GM12878 (cell line): ENCODE measurements at regions not wholly inside any gene's neighbourhood (a gene's known extent, or its start where the extent isn't known, plus 50 kb on each side); places are given as distances from the start of the nearest gene placed in this dataset.

Experiments used
- ATAC-seq: fragments of 200-7000 bp; cut with Tn5 transposase; 3 replicates; pipeline ENCODE4 v1.9.1; 2020; ENCODE audit warnings: mild to moderate bottlenecking, moderate library complexity
- BruUV-seq: library from RNA; stranded (reverse); fragments of 400-500 nt; replicated peaks from 2 replicates; lab custom pipeline; 2021; lab: Mats Ljungman, UMichigan
- CTCF ChIA-PET: fragments of 300-600 bp; sonication (Branson Sonifier 250); formaldehyde crosslinking; extraction: SDS; loops from one replicate; lab custom pipeline; 2021; ENCODE audit warnings: inconsistent platforms; lab: Yijun Ruan, JAX
- POLR2A ChIA-PET: fragments of 350-600 bp; formaldehyde crosslinking; extraction: SDS; loops from one replicate; lab custom pipeline; 2021; ENCODE audit warnings: inconsistent platforms; lab: Charles Lee
- RAD21 ChIA-PET: fragments of 300-600 bp; sonication (Branson Sonifier 250); formaldehyde crosslinking; loops from one replicate; lab custom pipeline; 2023; ENCODE audit warnings: antibody characterized with exemption; ENCODE audit not compliant: unreplicated experiment; lab: Charles Lee
- SMC1A ChIA-PET: fragments of 300-600 bp; sonication (Branson Sonifier 250); formaldehyde crosslinking; loops from one replicate; lab custom pipeline; 2023; ENCODE audit not compliant: unreplicated experiment, uncharacterized antibody; lab: Charles Lee
- DNase-seq: peaks from one replicate; pipeline ENCODE4 v3.0.0-alpha.2; 2011; ENCODE audit warnings: low read depth, low spot score
- FAIRE-seq: peaks from 3 replicates; lab custom pipeline; 2011; peaks lifted over from hg19 to GRCh38; lab: Jason Lieb, UNC
- H2AFZ ChIP-seq: 2 replicates; pipeline ENCODE4 v1.6.0; 2011; ENCODE audit warnings: low read depth, low read length, control low read depth; ENCODE audit not compliant: control insufficient read depth
- H3K27ac ChIP-seq: 2 replicates; pipeline ENCODE4 v1.5.1; 2011; ENCODE audit warnings: control low read depth; ENCODE audit not compliant: control insufficient read depth, insufficient read depth
- H3K27me3 ChIP-seq, 2 experiments: replicated peaks in 1 of 2; 2 replicates each; pipeline versions ENCODE4 v1.6.0 to v1.6.1; 2011; ENCODE audit warnings: low read length in 1 of 2; ENCODE audit not compliant: control insufficient read depth in 2 of 2, insufficient read depth in 2 of 2
- H3K36me3 ChIP-seq, 2 experiments: 2 replicates each; pipeline ENCODE4 v1.5.1; 2011; ENCODE audit warnings: low read length in 1 of 2; ENCODE audit not compliant: control insufficient read depth in 2 of 2, insufficient read depth in 2 of 2
- H3K4me1 ChIP-seq: 2 replicates; pipeline ENCODE4 v1.6.1; 2011; ENCODE audit warnings: mild to moderate bottlenecking, low read length, moderate library complexity, mixed read lengths; ENCODE audit not compliant: control insufficient read depth, insufficient read depth
- H3K4me2 ChIP-seq: 2 replicates; pipeline ENCODE4 v1.6.0; 2011; ENCODE audit warnings: control low read depth; ENCODE audit not compliant: control insufficient read depth, insufficient read depth
- H3K4me3 ChIP-seq: fragments of 200-600 bp; sonication (generic); 2 replicates; pipeline ENCODE4 v1.5.1; 2016
- H3K79me2 ChIP-seq: 2 replicates; pipeline ENCODE4 v1.6.0; 2011; ENCODE audit warnings: low read length; ENCODE audit not compliant: control insufficient read depth, insufficient read depth
- H3K9ac ChIP-seq: 2 replicates; pipeline ENCODE4 v1.8.0; 2011; ENCODE audit warnings: low read length, control low read depth, mixed read lengths; ENCODE audit not compliant: control insufficient read depth, insufficient read depth
- H3K9me3 ChIP-seq: replicated peaks from 3 replicates; pipeline ENCODE4 v1.5.1; 2011; ENCODE audit warnings: mild to moderate bottlenecking, low read length; ENCODE audit not compliant: control insufficient read depth, insufficient read depth
- H4K20me1 ChIP-seq: 2 replicates; pipeline ENCODE4 v1.6.0; 2011; ENCODE audit not compliant: control insufficient read depth, insufficient read depth
- ATF7 ChIP-seq: fragments of 450-650 bp; IDR thresholded peaks from 2 replicates; pipeline ENCODE4 v1.6.1; 2016; ENCODE audit warnings: low read depth, mild to moderate bottlenecking
- CTCF ChIP-seq, 3 experiments: IDR thresholded peaks in 2 of 3; conservative IDR thresholded peaks in 1 of 3; 2 replicates each; pipeline ENCODE4 v1.5.1; 2011; ENCODE audit warnings: low read depth in 3 of 3, low read length in 3 of 3, mild to moderate bottlenecking in 3 of 3, control low read depth in 2 of 3, moderate library complexity in 2 of 3, inconsistent platforms in 1 of 3, mixed read lengths in 1 of 3; ENCODE audit not compliant: control insufficient read depth in 2 of 3, insufficient read depth in 1 of 3; ENCODE audit errors: extremely low read depth in 1 of 3
- HDGF ChIP-seq: fragments of 450-650 bp; IDR thresholded peaks from 2 replicates; pipeline ENCODE4 v1.6.1; 2016; ENCODE audit warnings: antibody characterized with exemption
- KDM1A ChIP-seq: fragments of 200-600 bp; sonication (generic); IDR thresholded peaks from 2 replicates; pipeline ENCODE4 v1.6.1; 2016; ENCODE audit warnings: borderline replicate concordance
- MAX ChIP-seq: IDR thresholded peaks from 2 replicates; pipeline ENCODE4 v1.6.1; 2012; ENCODE audit warnings: low read depth, low read length, improper control_type of control experiment
- MEF2B ChIP-seq: fragments of 450-650 bp; IDR thresholded peaks from 2 replicates; pipeline ENCODE4 v1.6.1; 2018; ENCODE audit warnings: mild to moderate bottlenecking, moderate library complexity; ENCODE audit not compliant: partially characterized antibody, poor library complexity, severe bottlenecking
- NR2C1 ChIP-seq: fragments of 450-650 bp; IDR thresholded peaks from 2 replicates; pipeline ENCODE4 v1.6.1; 2017; ENCODE audit warnings: antibody characterized with exemption, mild to moderate bottlenecking, moderate library complexity
- POLR2AphosphoS5 ChIP-seq: IDR thresholded peaks from 2 replicates; pipeline ENCODE4 v1.6.1; 2011; ENCODE audit warnings: mild to moderate bottlenecking, low read length, inconsistent platforms
- POU2F2 ChIP-seq: IDR thresholded peaks from 3 replicates; pipeline ENCODE4 v1.6.1; 2011; ENCODE audit warnings: low read depth, mild to moderate bottlenecking, low read length, borderline replicate concordance
- ZBTB4 ChIP-seq: fragments of 450-650 bp; formaldehyde crosslinking; IDR thresholded peaks from 2 replicates; pipeline ENCODE4 v1.4.0; 2022; ENCODE audit warnings: mild to moderate bottlenecking, moderate library complexity
- ZNF687 ChIP-seq: fragments of 450-650 bp; IDR thresholded peaks from 2 replicates; pipeline ENCODE4 v1.6.1; 2017; ENCODE audit warnings: mild to moderate bottlenecking, moderate library complexity
- whole genome bisulfite sequencing: methylation state at CpG from one replicate; pipeline ENCODE4 v1.1.6; 2016; ENCODE audit warnings: low lambda C conversion rate; ENCODE audit not compliant: insufficient replicate concordance, insufficient coverage; ENCODE audit errors: missing lambda C conversion rate; 5-methylcytosine and 5-hydroxymethylcytosine counted together
- in situ Hi-C: fragments of 300-500 bp; cut with MboI; formaldehyde crosslinking; loops from 9 replicates; pipeline ENCODE4 v1.14.3; 2018; ENCODE audit warnings: mixed read lengths
- intact Hi-C: fragments of 100-400 bp; cut with micrococcal nuclease; formaldehyde crosslinking; loops from one replicate; pipeline ENCODE4 v1.14.2; 2022; ENCODE audit not compliant: unreplicated experiment

- no peak for TF ChIP-seq CTCF (IDR thresholded peaks at IDR 0.05 in 2 of 3, conservative IDR thresholded peaks at IDR 0.05 in 1 of 3; ENCODE audit: control insufficient read depth in 2 of 3, extremely low read depth in 1 of 3, insufficient read depth in 1 of 3, low read depth in 3 of 3, low read length in 3 of 3)
- no peak for TF ChIP-seq ZBTB4
Observed at GRCh38 chr2:188159484-188159883, 132.2 kb upstream of the GULP1 start (continued).

- WGBS = 34% methylated on average over 4 of the region's 4 CpGs
- FAIRE-seq (no peak), ATAC-seq (no peak), DNase-seq (no peak)
- no peak overlapping the region for H3K27ac ChIP-seq
- H2AFZ ChIP-seq = no peak overlapping the region
- intact Hi-C loops = no loop called here
- H3K27me3 ChIP-seq = no peaks in the 10 kb centered on the region
- no peaks in the 10 kb centered on the region for H4K20me1 ChIP-seq
- ChIA-PET RAD21 (no interaction called here), POLR2A (no interaction called here), CTCF (no interaction called here), SMC1A (no interaction called here)
- no TSS peak for BruUV-seq
- no peaks in the 10 kb centered on the region for H3K4me1 ChIP-seq
- H3K79me2 ChIP-seq = no peaks in the 10 kb centered on the region
- no peak overlapping the region for H3K4me2 ChIP-seq
- no peaks in the 10 kb centered on the region for H3K9me3 ChIP-seq
- no peak overlapping the region for H3K4me3 ChIP-seq
- in situ Hi-C loops = no loop called here
- no peaks in the 10 kb centered on the region for H3K36me3 ChIP-seq
- H3K9ac ChIP-seq = no peak overlapping the region
- no peak for TF ChIP-seq ATF7
- no peak for TF ChIP-seq POU2F2
- no peak for TF ChIP-seq CTCF (IDR thresholded peaks at IDR 0.05 in 2 of 3, conservative IDR thresholded peaks at IDR 0.05 in 1 of 3; ENCODE audit: control insufficient read depth in 2 of 3, extremely low read depth in 1 of 3, insufficient read depth in 1 of 3, low read depth in 3 of 3, low read length in 3 of 3)
- TF ChIP-seq MEF2B = no peak
- TF ChIP-seq MAX = no peak
- no peak for TF ChIP-seq ZNF687
- TF ChIP-seq HDGF = no peak
- TF ChIP-seq NR2C1 = no peak
- TF ChIP-seq POLR2AphosphoS5 = no peak
- TF ChIP-seq KDM1A = no peak
Observed at GRCh38 chr2:188170356-188170755, 121.3 kb upstream of the GULP1 start.
